OCI-LY3 (cell line): ENCODE measurements at regions not wholly inside any gene's neighbourhood (a gene's known extent, or its start where the extent isn't known, plus 50 kb on each side); places are given as distances from the start of the nearest gene placed in this dataset.
A peak's percentile ranks its signal among the peaks of the same experiment; 100 is the strongest.

ENCODE experiments used
- H2AFZ ChIP-seq: fragments of 200-600, 300-600 bp; shearing (Covaris generic); 2 replicates; pipeline ENCODE4 v1.6.0; 2014; ENCODE audit warnings: antibody characterized with exemption, low read depth, low read length
- H3K27ac ChIP-seq: fragments of 200-600, 300-600 bp; sonication (generic); 2 replicates; pipeline ENCODE4 v1.5.1; 2014; ENCODE audit warnings: mild to moderate bottlenecking, low read length, moderate library complexity, mixed read lengths
- H3K27me3 ChIP-seq: fragments of 200-600, 300-600 bp; sonication (generic); 2 replicates; pipeline ENCODE4 v1.6.1; 2014; ENCODE audit warnings: low read depth, low read length, mixed read lengths
- H3K36me3 ChIP-seq: fragments of 200-600, 300-600 bp; sonication (generic); replicated peaks from 2 replicates; pipeline ENCODE3; 2014; ENCODE audit warnings: low read depth, low read length, mixed read lengths
- H3K4me1 ChIP-seq: fragments of 300-600, 200-600 bp; sonication (generic); 2 replicates; pipeline ENCODE4 v1.6.1; 2014; ENCODE audit warnings: low read length, mixed read lengths
- H3K4me2 ChIP-seq: fragments of 200-600, 300-600 bp; sonication (generic); 2 replicates; pipeline ENCODE4 v1.6.1; 2014; ENCODE audit warnings: low read length, mixed read lengths
- H3K4me3 ChIP-seq: fragments of 300-600, 200-600 bp; sonication (generic); 2 replicates; pipeline ENCODE4 v1.5.1; 2014; ENCODE audit warnings: antibody characterized with exemption, mild to moderate bottlenecking, low read length, moderate library complexity
- H3K79me2 ChIP-seq: fragments of 300-600, 200-600 bp; shearing (Covaris generic); 2 replicates; pipeline ENCODE4 v1.6.1; 2014; ENCODE audit warnings: mild to moderate bottlenecking, low read length, mixed read lengths
- H3K9ac ChIP-seq: fragments of 300-600, 200-600 bp; shearing (Covaris generic); 2 replicates; pipeline ENCODE4 v1.6.0; 2014; ENCODE audit warnings: mild to moderate bottlenecking, low read length, moderate library complexity
- H3K9me3 ChIP-seq: fragments of 200-600, 300-600 bp; shearing (Covaris generic); 2 replicates; pipeline ENCODE4 v1.6.1; 2014; ENCODE audit warnings: low read length, mixed read lengths; ENCODE audit not compliant: insufficient read depth
- H4K20me1 ChIP-seq: fragments of 200-600, 300-600 bp; sonication (generic); 2 replicates; pipeline ENCODE4 v1.6.1; 2016; ENCODE audit warnings: low read length, mixed read lengths; ENCODE audit not compliant: insufficient read depth
- CTCF ChIP-seq: fragments of 200-600, 300-600 bp; sonication (generic); IDR thresholded peaks from 2 replicates; pipeline ENCODE4 v1.5.1; 2014; ENCODE audit warnings: antibody characterized with exemption, low read length, low read depth
- EZH2phosphoT487 ChIP-seq: fragments of 200-600 bp; shearing (Covaris generic); IDR thresholded peaks from 2 replicates; pipeline ENCODE4 v1.6.1; 2018; ENCODE audit warnings: antibody characterized with exemption, mixed run types, low read depth

GRCh38 chr5:58341476-58341875 lies 118.4 kb downstream of the PLK2 start:
- H3K27me3 ChIP-seq: no peaks in the 10 kb centered on the region
- H3K9ac ChIP-seq: no peak overlapping the region
- TF ChIP-seq CTCF (no peak), EZH2phosphoT487 (no peak)
- no peak overlapping the region for H2AFZ ChIP-seq
- no peaks in the 10 kb centered on the region for H3K36me3 ChIP-seq
- no peaks in the 10 kb centered on the region for H3K4me1 ChIP-seq
- H3K4me2 ChIP-seq: no peak overlapping the region
- H3K4me3 ChIP-seq: no peak overlapping the region
- H3K9me3 ChIP-seq: no peaks in the 10 kb centered on the region
- no peaks in the 10 kb centered on the region for H3K79me2 ChIP-seq
- no peak overlapping the region for H3K27ac ChIP-seq
- H4K20me1 ChIP-seq: no peaks in the 10 kb centered on the region

DNA sequence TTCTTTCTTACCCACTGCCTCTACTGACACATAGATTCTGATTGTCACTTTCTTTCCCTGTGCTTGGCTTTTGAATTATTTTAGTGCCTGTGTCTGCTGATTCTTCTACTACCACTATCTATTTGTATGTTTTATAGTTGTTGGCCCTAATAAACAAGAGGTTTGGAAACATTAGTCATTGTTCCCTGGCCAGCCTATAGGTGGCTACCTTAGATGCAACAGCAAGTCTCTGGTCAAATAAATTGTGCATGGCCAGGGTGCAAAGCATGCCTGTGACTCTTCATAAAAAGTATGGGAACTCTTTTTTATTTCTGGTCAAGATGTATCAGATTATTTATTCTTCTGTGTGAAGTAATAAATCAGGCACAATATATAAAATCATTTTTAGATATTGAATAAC lies 124.4 kb downstream of the PLK2 start:
- no peak overlapping the region for H3K4me2 ChIP-seq
- no peaks in the 10 kb centered on the region for H3K27me3 ChIP-seq
- H3K27ac ChIP-seq: no peak overlapping the region
- H2AFZ ChIP-seq: no peak overlapping the region
- H3K79me2 ChIP-seq: no peaks in the 10 kb centered on the region
- H3K4me3 ChIP-seq: no peak overlapping the region
- H3K9me3 ChIP-seq: no peaks in the 10 kb centered on the region
- no peaks in the 10 kb centered on the region for H4K20me1 ChIP-seq
- H3K4me1 ChIP-seq: no peaks in the 10 kb centered on the region
- TF ChIP-seq CTCF (no peak), EZH2phosphoT487 (no peak)
- H3K36me3 ChIP-seq: no peaks in the 10 kb centered on the region
- H3K9ac ChIP-seq: no peak overlapping the region

DNA sequence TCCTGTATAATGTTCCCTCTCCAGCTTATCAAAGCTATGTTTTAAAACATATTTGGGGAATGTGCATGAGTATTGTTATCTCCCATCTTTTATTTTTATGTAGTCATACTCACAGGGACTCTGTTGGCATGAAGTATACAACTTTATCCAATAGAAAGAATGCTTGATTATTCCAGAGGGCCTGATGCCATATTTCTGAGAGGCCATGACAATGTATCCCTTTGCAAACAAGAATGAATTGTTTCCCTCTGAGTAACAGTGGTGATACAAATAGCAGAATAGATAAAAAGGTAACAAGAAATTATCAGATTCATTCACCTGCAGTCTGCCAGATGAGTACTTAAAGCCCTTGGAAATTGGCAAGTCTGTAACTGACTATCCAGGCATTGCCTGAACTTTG lies 125.9 kb downstream of the PLK2 start:
- no peak overlapping the region for H3K27ac ChIP-seq
- no peaks in the 10 kb centered on the region for H4K20me1 ChIP-seq
- H3K4me1 ChIP-seq: no peaks in the 10 kb centered on the region
- H3K79me2 ChIP-seq: no peaks in the 10 kb centered on the region
- H3K27me3 ChIP-seq: no peaks in the 10 kb centered on the region
- H3K9ac ChIP-seq: no peak overlapping the region
- TF ChIP-seq EZH2phosphoT487 (no peak), CTCF (no peak)
- H3K36me3 ChIP-seq: no peaks in the 10 kb centered on the region
- H3K4me2 ChIP-seq: no peak overlapping the region
- no peak overlapping the region for H3K4me3 ChIP-seq
- no peak overlapping the region for H2AFZ ChIP-seq
- H3K9me3 ChIP-seq: no peaks in the 10 kb centered on the region

- Histone ChIP-seq H4K20me1 (no peaks in the 10 kb centered on the region), H3K36me3 (no peaks in the 10 kb centered on the region), H3K9me3 (no peaks in the 10 kb centered on the region), H3K79me2 (no peaks in the 10 kb centered on the region), H3K9ac (no peak overlapping the region), H3K4me1 (peaks cover 9% of the 10 kb centered on the region), H3K27me3 (no peaks in the 10 kb centered on the region), H2AFZ (no peak overlapping the region), H3K4me3 (no peak overlapping the region), H3K27ac (no peak overlapping the region), H3K4me2 (no peak overlapping the region)
- no peak for TF ChIP-seq EZH2phosphoT487
Measured at GRCh38 chr5:58330781-58331180, 129.1 kb downstream of the PLK2 start.

- Histone ChIP-seq H3K36me3 (no peaks in the 10 kb centered on the region), H3K9ac (no peak overlapping the region), H3K4me3 (no peak overlapping the region), H3K4me1 (peaks cover 9% of the 10 kb centered on the region), H3K9me3 (no peaks in the 10 kb centered on the region), H3K79me2 (no peaks in the 10 kb centered on the region), H4K20me1 (no peaks in the 10 kb centered on the region), H3K27ac (no peak overlapping the region), H3K27me3 (no peaks in the 10 kb centered on the region), H2AFZ (no peak overlapping the region), H3K4me2 (peak overlapping the region; percentile 9; the same call in 1 of the 2 replicates)
- TF ChIP-seq EZH2phosphoT487 (no peak), CTCF (no peak)
Measured at GRCh38 chr5:58327289-58327688, 132.6 kb downstream of the PLK2 start.
